Smooth muscle cell (in vitro differentiated cells): ENCODE measurements at regions not wholly inside any gene's neighbourhood (a gene's known extent, or its start where the extent isn't known, plus 50 kb on each side); places are given as distances from the start of the nearest gene placed in this dataset.

Source experiments
- DNase-seq: peaks from one replicate; lab custom pipeline; 2025; ENCODE audit not compliant: unreplicated experiment; lab: John Stamatoyannopoulos, UW
- H2AFZ ChIP-seq: fragments of 200-600 bp; sonication (generic); 2 replicates; pipeline ENCODE4 v1.6.0; 2016; ENCODE audit warnings: antibody characterized with exemption, low read depth, mild to moderate bottlenecking
- H3F3A ChIP-seq: fragments of 200-600 bp; sonication (generic); 2 replicates; pipeline ENCODE4 v1.6.0; 2017; ENCODE audit warnings: antibody characterized with exemption, low read depth
- H3K27ac ChIP-seq: fragments of 200-600 bp; sonication (generic); 2 replicates; pipeline ENCODE4 v1.5.1; 2016; ENCODE audit warnings: low read depth, mild to moderate bottlenecking
- H3K27me3 ChIP-seq: fragments of 200-600 bp; sonication (generic); 2 replicates; pipeline ENCODE4 v1.6.1; 2016; ENCODE audit warnings: low read depth, mild to moderate bottlenecking
- H3K36me3 ChIP-seq: fragments of 200-600 bp; sonication (generic); 2 replicates; pipeline ENCODE4 v1.5.1; 2016; ENCODE audit warnings: low read depth
- H3K4me1 ChIP-seq: fragments of 200-600 bp; sonication (generic); 2 replicates; pipeline ENCODE4 v1.5.1; 2016; ENCODE audit warnings: low read depth
- H3K4me2 ChIP-seq: fragments of 200-600 bp; sonication (generic); 2 replicates; pipeline ENCODE4 v1.6.0; 2016; ENCODE audit warnings: mild to moderate bottlenecking
- H3K4me3 ChIP-seq: fragments of 200-600 bp; sonication (generic); 2 replicates; pipeline ENCODE4 v1.5.1; 2016; ENCODE audit warnings: mild to moderate bottlenecking
- H3K79me2 ChIP-seq: fragments of 200-600 bp; sonication (generic); 2 replicates; pipeline ENCODE4 v1.6.0; 2016; ENCODE audit warnings: low read depth, mild to moderate bottlenecking
- H3K9ac ChIP-seq: fragments of 200-600 bp; sonication (generic); 2 replicates; pipeline ENCODE4 v1.6.0; 2016; ENCODE audit warnings: low read depth
- H3K9me3 ChIP-seq: fragments of 200-600 bp; sonication (generic); replicated peaks from 2 replicates; pipeline ENCODE4 v1.5.1; 2016; ENCODE audit warnings: low read depth
- H4K20me1 ChIP-seq: fragments of 200-600 bp; sonication (generic); 2 replicates; pipeline ENCODE4 v1.6.0; 2016; ENCODE audit warnings: low read depth
- WGBS: methylation state at CpG from one replicate; pipeline ENCODE4 v1.1.7; 2016; ENCODE audit warnings: low lambda C conversion rate; 5-methylcytosine and 5-hydroxymethylcytosine counted together
- TF ChIP-seq, protein P1 (sequence below): fragments of 200-600 bp; sonication (generic); IDR thresholded peaks from 2 replicates; pipeline ENCODE4 v1.5.1; 2017; ENCODE audit warnings: borderline replicate concordance, mild to moderate bottlenecking, antibody characterized with exemption; ENCODE audit not compliant: insufficient read depth, poor library complexity, severe bottlenecking

- Histone ChIP-seq H3K27me3 (peaks cover 42% of the 10 kb centered on the region), H3K79me2 (no peaks in the 10 kb centered on the region), H3K9me3 (no peaks in the 10 kb centered on the region), H3K9ac (no peak overlapping the region), H3K27ac (no peak overlapping the region), H3K36me3 (no peaks in the 10 kb centered on the region), H3K4me1 (no peaks in the 10 kb centered on the region), H4K20me1 (no peaks in the 10 kb centered on the region), H3K4me2 (no peak overlapping the region), H2AFZ (no peak overlapping the region), H3K4me3 (no peak overlapping the region), H3F3A (no peaks in the 10 kb centered on the region)
- no peak for DNase-seq
- WGBS, result 84% methylated on average over 3 of the region's 3 CpGs
- TF ChIP-seq, protein P1, sequence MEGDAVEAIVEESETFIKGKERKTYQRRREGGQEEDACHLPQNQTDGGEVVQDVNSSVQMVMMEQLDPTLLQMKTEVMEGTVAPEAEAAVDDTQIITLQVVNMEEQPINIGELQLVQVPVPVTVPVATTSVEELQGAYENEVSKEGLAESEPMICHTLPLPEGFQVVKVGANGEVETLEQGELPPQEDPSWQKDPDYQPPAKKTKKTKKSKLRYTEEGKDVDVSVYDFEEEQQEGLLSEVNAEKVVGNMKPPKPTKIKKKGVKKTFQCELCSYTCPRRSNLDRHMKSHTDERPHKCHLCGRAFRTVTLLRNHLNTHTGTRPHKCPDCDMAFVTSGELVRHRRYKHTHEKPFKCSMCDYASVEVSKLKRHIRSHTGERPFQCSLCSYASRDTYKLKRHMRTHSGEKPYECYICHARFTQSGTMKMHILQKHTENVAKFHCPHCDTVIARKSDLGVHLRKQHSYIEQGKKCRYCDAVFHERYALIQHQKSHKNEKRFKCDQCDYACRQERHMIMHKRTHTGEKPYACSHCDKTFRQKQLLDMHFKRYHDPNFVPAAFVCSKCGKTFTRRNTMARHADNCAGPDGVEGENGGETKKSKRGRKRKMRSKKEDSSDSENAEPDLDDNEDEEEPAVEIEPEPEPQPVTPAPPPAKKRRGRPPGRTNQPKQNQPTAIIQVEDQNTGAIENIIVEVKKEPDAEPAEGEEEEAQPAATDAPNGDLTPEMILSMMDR, result no peak
Measured at GRCh38 chr12:53803194-53803593, 51.4 kb upstream of the CISTR start.

DNA sequence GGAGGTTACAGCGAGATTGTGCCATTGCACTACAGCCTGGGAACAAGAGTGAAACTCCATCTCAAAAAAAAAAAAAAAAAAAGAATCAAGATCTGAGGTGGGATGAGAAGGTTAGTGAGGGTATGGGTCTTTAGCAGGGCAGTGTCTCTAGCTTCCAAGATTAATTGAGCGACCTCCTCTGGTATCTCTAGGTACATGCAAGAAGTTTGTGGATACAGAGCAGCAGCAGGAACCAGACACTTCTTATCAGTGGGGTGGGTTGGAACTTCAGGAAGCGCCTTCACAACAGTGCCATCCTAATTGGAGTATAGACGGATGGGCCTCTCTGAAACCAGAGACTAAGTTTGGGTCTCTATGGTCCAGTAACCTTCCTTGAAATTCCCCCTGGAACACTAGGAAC lies 51.9 kb upstream of the CISTR start:
- no peak for DNase-seq

GRCh38 chr12:53804429-53804828 lies 52.6 kb upstream of the CISTR start:
- Histone ChIP-seq H3K9ac (no peak overlapping the region), H2AFZ (no peak overlapping the region), H3K36me3 (no peaks in the 10 kb centered on the region), H4K20me1 (no peaks in the 10 kb centered on the region), H3K79me2 (no peaks in the 10 kb centered on the region), H3K9me3 (no peaks in the 10 kb centered on the region), H3K4me2 (no peak overlapping the region), H3K4me1 (no peaks in the 10 kb centered on the region), H3K4me3 (no peak overlapping the region), H3K27ac (peak overlapping the region; percentile 44), H3K27me3 (peaks cover 40% of the 10 kb centered on the region), H3F3A (no peaks in the 10 kb centered on the region)
- WGBS, result 91% methylated on average over 2 of the region's 2 CpGs
- TF ChIP-seq, protein P1, result no peak
- no peak for DNase-seq

More for the DNA sequence above, 51.9 kb upstream of the CISTR start:
- Histone ChIP-seq H3F3A (no peaks in the 10 kb centered on the region), H3K36me3 (no peaks in the 10 kb centered on the region), H3K9ac (no peak overlapping the region), H2AFZ (no peak overlapping the region), H3K4me2 (no peak overlapping the region), H4K20me1 (no peaks in the 10 kb centered on the region), H3K9me3 (no peaks in the 10 kb centered on the region), H3K4me1 (no peaks in the 10 kb centered on the region), H3K4me3 (no peak overlapping the region), H3K27me3 (peaks cover 43% of the 10 kb centered on the region), H3K27ac (no peak overlapping the region), H3K79me2 (no peaks in the 10 kb centered on the region)
- TF ChIP-seq, protein P1, result no peak
- WGBS, result 69% methylated on average over 4 of the region's 4 CpGs

GRCh38 chr12:53805067-53805466 lies 53.3 kb upstream of the CISTR start:
- H3K27me3 ChIP-seq, result peaks cover 46% of the 10 kb centered on the region
- TF ChIP-seq, protein P1, result no peak
- no peaks in the 10 kb centered on the region for H3K9me3 ChIP-seq
- H3K9ac ChIP-seq, result no peak overlapping the region
- H4K20me1 ChIP-seq, result no peaks in the 10 kb centered on the region
- H3F3A ChIP-seq, result no peaks in the 10 kb centered on the region
- no peak overlapping the region for H3K4me3 ChIP-seq
- no peaks in the 10 kb centered on the region for H3K4me1 ChIP-seq
- no peak for DNase-seq
- no peak overlapping the region for H2AFZ ChIP-seq
- 64% methylated on average over 6 of the region's 6 CpGs for WGBS
- no peaks in the 10 kb centered on the region for H3K79me2 ChIP-seq
- peak overlapping the region; percentile 44 for H3K27ac ChIP-seq
- no peak overlapping the region for H3K4me2 ChIP-seq
- H3K36me3 ChIP-seq, result no peaks in the 10 kb centered on the region
